Activated CD4-positive, alpha-beta T cell treated with anti-CD3 and anti-CD28 coated beads for 36 hours (primary cell): ENCODE measurements at regions not wholly inside any gene's neighbourhood (a gene's known extent, or its start where the extent isn't known, plus 50 kb on each side); places are given as distances from the start of the nearest gene placed in this dataset.
"Not testable (repeated sequence)": the region's sequence is repeated elsewhere in the genome, so short reads cannot be mapped to it uniquely, and the experiment has no call there.

Experiments used
- ATAC-seq: fragments of 200-7000 bp; cut with Tn5 transposase; one replicate; pipeline ENCODE4 v1.10.0; 2021; ENCODE audit warnings: mild to moderate bottlenecking, moderate library complexity
- CTCF ChIA-PET: fragments of 350-600 bp; sonication (Branson Sonifier 250); formaldehyde crosslinking; loops from one replicate; lab custom pipeline; 2021; ENCODE audit warnings: antibody characterized with exemption; lab: Charles Lee
- POLR2A ChIA-PET: fragments of 350-600 bp; sonication (Branson Sonifier 250); formaldehyde crosslinking; loops from one replicate; lab custom pipeline; 2021; ENCODE audit warnings: antibody characterized with exemption, inconsistent platforms; lab: Charles Lee
- DNase-seq: peaks from one replicate; pipeline ENCODE4 v3.0.0-alpha.2; 2020
- H3K27ac Mint-ChIP-seq: one replicate; pipeline ENCODE4 v1.8.0; 2021; ENCODE audit warnings: mixed read lengths
- H3K27me3 Mint-ChIP-seq: one replicate; pipeline ENCODE4 v1.8.0; 2021; ENCODE audit warnings: mixed read lengths
- H3K36me3 Mint-ChIP-seq: one replicate; pipeline ENCODE4 v1.8.0; 2021; ENCODE audit warnings: low read depth, mixed read lengths
- H3K4me1 Mint-ChIP-seq: one replicate; pipeline ENCODE4 v1.8.0; 2021; ENCODE audit warnings: mixed read lengths
- H3K4me3 Mint-ChIP-seq: one replicate; pipeline ENCODE4 v1.8.0; 2021; ENCODE audit warnings: mild to moderate bottlenecking, moderate library complexity, mixed read lengths
- H3K9me3 Mint-ChIP-seq: one replicate; pipeline ENCODE4 v1.8.0; 2021; ENCODE audit warnings: low read depth, mixed read lengths
- intact Hi-C, 2 experiments: fragments of 100-400 bp; cut with DNase I in 1 of 2; cut with micrococcal nuclease in 1 of 2; formaldehyde crosslinking; loops; one replicate each; pipeline versions ENCODE4 v1.14.2 to v1.15.1; 2022 to 2024; cut with DNase I, micrococcal nuclease

DNA sequence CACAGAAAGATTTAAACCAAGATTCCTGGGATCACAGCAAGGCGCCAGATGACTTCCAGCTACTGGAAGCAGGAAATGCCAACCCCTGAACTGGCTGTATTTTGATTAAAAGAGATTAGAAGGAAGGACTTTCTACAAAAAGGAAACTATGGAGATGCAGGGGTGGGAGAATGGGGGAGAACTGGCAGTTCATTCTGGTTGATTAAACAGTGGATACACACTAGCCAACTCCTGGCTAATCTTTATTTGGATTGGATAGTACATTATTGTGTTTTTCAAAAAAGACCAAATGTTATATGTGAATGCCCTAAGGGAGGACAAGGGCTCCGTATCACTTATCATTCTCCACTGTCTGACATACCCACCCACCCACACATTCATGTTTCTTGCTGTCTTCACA is 93.2 kb downstream of the CDO1 start:
- ATAC-seq: no peak
- Mint-ChIP-seq H3K4me1 (no peaks in the 10 kb centered on the region), H3K36me3 (no peaks in the 10 kb centered on the region), H3K27me3 (peaks cover 24% of the 10 kb centered on the region), H3K27ac (no peak overlapping the region), H3K9me3 (no peaks in the 10 kb centered on the region), H3K4me3 (no peak overlapping the region)
- CTCF ChIA-PET: no interaction called here
- no peak for DNase-seq
- intact Hi-C loops: no loop called here
- POLR2A ChIA-PET: no interaction called here

DNA sequence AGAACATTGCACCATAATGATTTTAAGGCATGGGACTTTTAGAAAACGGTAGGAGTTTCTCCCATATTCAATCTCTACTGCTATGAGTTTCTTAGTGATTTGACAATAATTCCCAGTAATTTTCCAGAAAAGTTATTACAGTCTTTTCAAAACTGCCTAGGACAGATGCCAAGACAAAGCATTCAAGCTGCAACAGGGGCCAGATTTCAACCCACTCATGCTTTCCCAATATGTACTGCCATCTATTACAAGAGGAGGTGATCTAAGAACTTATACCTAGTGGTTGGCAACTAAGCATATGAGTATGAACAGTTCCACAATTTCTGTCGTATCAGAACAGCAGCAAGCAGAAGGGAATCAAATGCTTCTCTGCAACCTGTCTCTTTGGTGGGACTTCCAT is 95.1 kb upstream of the TMED7 start:
- Mint-ChIP-seq H3K4me3 (no peak overlapping the region), H3K36me3 (no peaks in the 10 kb centered on the region), H3K27me3 (peaks cover 28% of the 10 kb centered on the region), H3K4me1 (no peaks in the 10 kb centered on the region), H3K9me3 (no peaks in the 10 kb centered on the region), H3K27ac (no peak overlapping the region)
- ATAC-seq (no peak), DNase-seq (no peak)
- ChIA-PET POLR2A (interaction anchor here (0.6 kb wide), 1 partner anchor 20 kb away, joined by 3 read pairs; no protein-coding TSS in a partner anchor), CTCF (no interaction called here)
- intact Hi-C loops: no loop called here

DNA sequence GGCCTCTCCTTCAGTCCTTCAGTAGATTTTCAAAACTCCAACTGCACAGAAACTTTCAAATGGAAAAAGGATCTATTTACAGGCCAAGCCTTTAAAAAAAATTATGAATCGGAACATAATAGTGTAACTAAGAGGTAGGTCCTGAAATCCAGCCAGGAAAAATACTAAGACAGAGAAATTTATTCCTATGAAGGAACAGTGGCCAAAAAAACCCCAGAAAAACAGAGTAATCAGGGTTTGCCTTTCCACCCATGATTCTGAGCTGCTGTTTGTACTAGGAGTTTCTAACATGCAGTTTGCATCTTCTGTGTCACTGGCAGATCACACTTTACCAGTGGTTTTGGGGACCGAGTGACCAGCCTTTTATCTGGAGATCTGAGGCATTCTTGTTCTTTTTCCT is 93.1 kb upstream of the TMED7 start:
- Mint-ChIP-seq H3K27ac (no peak overlapping the region), H3K27me3 (peaks cover 23% of the 10 kb centered on the region), H3K4me1 (no peaks in the 10 kb centered on the region), H3K4me3 (no peak overlapping the region), H3K9me3 (no peaks in the 10 kb centered on the region), H3K36me3 (no peaks in the 10 kb centered on the region)
- DNase-seq: no peak
- intact Hi-C loops: no loop called here
- POLR2A ChIA-PET: interaction anchor here (0.7 kb wide), 1 partner anchor 298 kb away, joined by 12 read pairs; no protein-coding TSS in a partner anchor
- CTCF ChIA-PET: no interaction called here
- ATAC-seq: no peak

DNA sequence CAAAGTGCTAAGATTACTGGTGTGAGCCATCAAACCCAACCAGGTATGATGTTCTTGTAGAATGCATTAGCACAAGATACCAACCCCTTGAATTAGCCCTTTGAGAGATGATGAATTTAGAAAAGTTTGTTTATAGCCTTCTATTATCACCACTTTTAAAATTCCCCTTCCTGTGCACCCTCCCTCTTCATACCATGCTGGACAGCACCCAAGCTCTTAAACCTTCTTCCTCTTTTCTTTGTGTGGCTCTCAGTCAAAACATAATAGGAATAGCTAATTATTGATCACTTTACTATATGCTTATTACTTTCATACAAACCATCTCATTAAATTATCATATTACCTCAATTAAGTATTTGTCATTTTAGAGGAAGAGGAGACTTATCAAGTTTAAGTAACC is 87.6 kb upstream of the TMED7 start:
- Mint-ChIP-seq H3K4me1 (no peaks in the 10 kb centered on the region), H3K27ac (no peak overlapping the region), H3K36me3 (no peaks in the 10 kb centered on the region), H3K27me3 (peaks cover 31% of the 10 kb centered on the region), H3K9me3 (peaks cover 8% of the 10 kb centered on the region), H3K4me3 (no peak overlapping the region)
- CTCF ChIA-PET: interaction anchor here (0.6 kb wide), 1 partner anchor 246 kb away, joined by 3 read pairs; no protein-coding TSS in a partner anchor
- ATAC-seq: no peak
- POLR2A ChIA-PET: no interaction called here
- intact Hi-C loops: no loop called here
- DNase-seq: no peak

DNA sequence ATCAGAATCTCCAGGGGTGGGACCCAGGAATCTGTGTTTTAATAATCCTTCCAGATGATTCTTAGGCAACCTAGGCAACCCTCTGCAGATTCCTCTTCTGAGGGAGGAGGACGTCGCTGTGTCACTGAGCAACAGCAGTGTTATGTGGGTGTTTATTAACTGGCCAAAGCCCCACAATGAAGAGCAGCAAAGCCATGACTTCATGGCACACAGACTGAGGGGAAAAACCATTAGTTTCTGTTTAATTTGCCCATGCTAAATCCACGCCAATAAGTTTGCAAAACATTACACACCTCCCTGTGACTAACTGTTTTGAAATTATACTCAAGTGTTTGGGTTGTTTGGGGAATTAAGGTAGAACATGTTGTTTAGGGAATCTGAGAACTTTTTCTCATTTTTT is 83.7 kb upstream of the TMED7 start:
- Mint-ChIP-seq H3K9me3 (peaks cover 8% of the 10 kb centered on the region), H3K4me3 (no peak overlapping the region), H3K27ac (no peak overlapping the region), H3K4me1 (no peaks in the 10 kb centered on the region), H3K36me3 (no peaks in the 10 kb centered on the region), H3K27me3 (peaks cover 26% of the 10 kb centered on the region)
- ATAC-seq (no peak), DNase-seq (no peak)
- ChIA-PET CTCF (no interaction called here), POLR2A (no interaction called here)
- intact Hi-C loops: no loop called here

DNA sequence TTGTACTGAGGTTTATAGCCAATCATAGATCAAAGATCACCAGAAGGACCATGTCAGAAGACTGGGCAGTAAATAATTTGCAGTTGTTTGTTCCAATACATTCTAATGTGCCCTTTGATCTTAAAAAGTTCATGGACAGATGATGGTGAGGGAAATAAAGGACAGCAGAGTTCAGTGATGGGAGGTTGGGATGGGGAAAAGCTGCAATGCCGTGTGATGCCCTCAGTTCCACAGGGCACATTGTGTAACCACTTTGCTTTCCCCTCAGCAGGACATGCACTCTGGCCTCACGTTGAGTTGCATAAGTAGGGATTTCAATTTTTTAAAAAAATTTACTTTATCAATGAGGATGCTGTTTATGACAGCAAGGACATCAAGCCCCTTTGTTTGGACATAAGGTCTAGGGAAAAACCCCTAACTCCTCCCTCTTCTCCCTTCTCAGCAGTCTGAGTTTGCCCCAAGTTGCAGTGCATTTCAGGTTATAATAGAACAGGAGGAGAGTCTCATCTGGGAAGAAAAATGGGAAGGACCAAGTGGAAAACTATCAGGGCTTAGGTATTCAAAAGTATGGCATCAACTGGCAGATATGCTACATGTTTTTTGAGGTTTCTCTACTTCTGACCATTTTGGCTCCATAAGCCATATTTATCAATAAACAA is 83.1 kb upstream of the TMED7 start:
- intact Hi-C loops: no loop called here
- ATAC-seq: no peak
- no peak overlapping the region for H3K4me3 Mint-ChIP-seq
- H3K27me3 Mint-ChIP-seq: peaks cover 25% of the 10 kb centered on the region
- ChIA-PET POLR2A (no interaction called here), CTCF (no interaction called here)
- no peaks in the 10 kb centered on the region for H3K4me1 Mint-ChIP-seq
- no peak for DNase-seq
- no peaks in the 10 kb centered on the region for H3K36me3 Mint-ChIP-seq
- no peak overlapping the region for H3K27ac Mint-ChIP-seq
- H3K9me3 Mint-ChIP-seq: peaks cover 8% of the 10 kb centered on the region

DNA sequence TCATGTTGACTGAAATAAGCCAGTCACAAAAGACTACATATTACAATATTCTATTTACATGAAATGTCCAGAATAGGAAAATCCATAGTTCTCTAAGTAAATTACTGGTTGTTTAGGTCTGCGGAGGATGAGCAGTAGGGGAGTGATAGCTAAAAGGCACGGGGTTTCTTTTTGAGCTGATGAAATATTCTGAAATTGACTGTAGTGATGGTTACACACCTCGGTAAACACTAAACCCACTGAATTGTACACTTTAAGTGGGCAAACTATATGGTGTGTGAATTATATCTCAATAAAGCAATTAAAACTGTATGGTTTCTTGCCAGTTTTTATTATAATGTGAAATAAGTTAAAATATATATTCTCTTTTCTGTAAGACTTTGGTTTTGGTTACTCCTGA is 77.7 kb upstream of the TMED7 start:
- H3K4me1 Mint-ChIP-seq: no peaks in the 10 kb centered on the region
- peaks cover 12% of the 10 kb centered on the region for H3K27me3 Mint-ChIP-seq
- no peak overlapping the region for H3K27ac Mint-ChIP-seq

DNA sequence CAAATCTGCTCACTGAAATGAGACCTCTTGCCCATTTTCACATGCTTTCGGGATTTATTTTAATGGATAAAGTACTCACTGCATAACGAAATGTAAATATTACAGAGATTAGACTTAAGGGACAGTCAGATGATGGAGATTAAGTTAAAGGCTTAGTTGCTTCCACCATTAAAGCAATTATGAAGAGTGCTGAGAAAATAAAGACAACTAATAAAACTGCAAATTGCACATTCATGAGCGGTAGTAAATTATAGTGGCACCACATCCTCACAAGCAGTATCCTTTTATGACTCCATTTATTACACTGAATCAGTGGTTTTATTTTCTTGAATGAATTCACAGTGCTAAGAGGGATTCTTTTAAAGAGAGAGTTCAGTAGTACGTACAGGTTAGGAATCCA is 76.2 kb upstream of the TMED7 start:
- intact Hi-C loops: no loop called here
- Mint-ChIP-seq H3K4me1 (no peaks in the 10 kb centered on the region), H3K27ac (no peak overlapping the region), H3K27me3 (peaks cover 11% of the 10 kb centered on the region), H3K9me3 (no peaks in the 10 kb centered on the region), H3K36me3 (no peaks in the 10 kb centered on the region), H3K4me3 (no peak overlapping the region)
- POLR2A ChIA-PET: no interaction called here
- ATAC-seq (no peak), DNase-seq (no peak)
- CTCF ChIA-PET: no interaction called here

More for the DNA sequence above, 77.7 kb upstream of the TMED7 start:
- ChIA-PET POLR2A (no interaction called here), CTCF (no interaction called here)
- ATAC-seq (no peak), DNase-seq (no peak)
- intact Hi-C loops: no loop called here
- Mint-ChIP-seq H3K36me3 (no peaks in the 10 kb centered on the region), H3K4me3 (no peak overlapping the region), H3K9me3 (no peaks in the 10 kb centered on the region)

DNA sequence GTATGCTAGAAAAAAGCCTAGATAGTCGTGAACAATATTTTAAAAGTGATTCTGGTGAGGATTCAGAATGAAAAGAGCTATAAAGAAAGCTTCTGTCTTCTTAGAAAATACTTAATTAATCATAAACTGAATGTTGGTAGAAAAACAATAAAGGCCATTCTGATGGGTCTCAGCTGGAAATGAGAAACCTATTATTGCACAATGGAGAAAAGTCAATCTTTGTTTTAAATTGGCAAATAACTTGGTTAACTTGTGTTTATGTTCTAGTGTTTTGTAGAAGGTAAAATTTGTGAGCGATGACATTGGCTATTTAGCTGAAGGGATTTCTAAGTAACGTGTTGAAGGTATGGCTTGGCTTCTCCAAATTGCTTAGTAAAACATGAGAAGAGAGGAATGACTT is 74.1 kb upstream of the TMED7 start:
- Mint-ChIP-seq H3K36me3 (no peaks in the 10 kb centered on the region), H3K27ac (no peak overlapping the region), H3K4me1 (no peaks in the 10 kb centered on the region), H3K4me3 (no peak overlapping the region), H3K9me3 (no peaks in the 10 kb centered on the region), H3K27me3 (peaks cover 11% of the 10 kb centered on the region)
- intact Hi-C loops: no loop called here
- DNase-seq (no peak), ATAC-seq (no peak)
- ChIA-PET POLR2A (no interaction called here), CTCF (no interaction called here)

DNA sequence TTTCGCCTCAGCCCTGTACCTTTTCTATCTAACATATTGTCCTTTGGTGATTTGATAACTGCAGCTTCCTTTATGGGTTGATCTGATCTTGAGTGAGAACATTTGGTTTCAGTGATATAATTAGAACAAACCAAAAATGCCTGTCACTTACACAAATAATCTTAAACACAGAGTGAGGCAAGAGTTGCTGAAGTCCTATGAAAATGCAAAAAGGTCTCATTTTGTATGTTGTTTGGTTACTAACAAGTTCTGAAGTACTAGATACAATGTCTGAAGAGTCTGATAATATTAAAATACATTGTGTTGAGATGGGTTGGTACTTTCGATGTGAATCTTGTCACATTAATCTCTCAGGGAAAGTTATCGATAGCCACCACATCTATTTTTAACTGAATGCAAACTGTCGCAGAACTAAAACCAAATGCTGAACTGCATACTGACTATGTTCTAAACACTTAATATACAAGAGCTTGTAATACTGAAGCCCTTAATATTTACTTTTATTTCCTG is 70.4 kb upstream of the TMED7 start:
- ChIA-PET CTCF (no interaction called here), POLR2A (no interaction called here)
- no peak overlapping the region for H3K4me3 Mint-ChIP-seq
- intact Hi-C loops: no loop called here
- no peaks in the 10 kb centered on the region for H3K36me3 Mint-ChIP-seq
- no peaks in the 10 kb centered on the region for H3K4me1 Mint-ChIP-seq
- DNase-seq: no peak
- no peak for ATAC-seq
- peaks cover 12% of the 10 kb centered on the region for H3K27me3 Mint-ChIP-seq
- no peak overlapping the region for H3K27ac Mint-ChIP-seq
- H3K9me3 Mint-ChIP-seq: no peaks in the 10 kb centered on the region

DNA sequence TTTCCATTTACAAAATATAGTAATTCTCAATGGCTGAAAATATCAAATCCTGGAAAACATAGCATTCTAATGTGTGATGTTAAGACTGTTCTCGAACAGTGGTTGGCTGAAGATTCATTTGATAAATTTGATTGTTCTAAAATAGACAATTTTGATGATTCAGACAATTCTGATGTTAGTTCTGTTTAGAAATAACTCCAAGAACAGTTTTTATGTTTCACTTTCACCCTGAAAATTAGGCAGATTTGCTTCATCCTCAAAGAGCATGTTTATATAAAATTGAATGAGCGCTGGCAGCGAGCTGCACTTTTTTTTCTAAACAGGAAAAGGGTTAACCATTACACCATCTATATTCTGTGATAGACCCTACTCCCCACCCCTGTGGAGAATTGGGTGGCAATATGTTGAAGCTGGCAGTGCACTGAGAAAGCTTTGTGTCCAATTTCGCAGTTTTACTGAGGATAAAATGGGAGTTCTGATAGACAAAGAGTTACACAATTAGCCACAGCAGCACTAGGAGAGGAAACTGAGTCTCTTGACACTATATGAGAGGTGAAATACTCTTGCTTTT is 69.6 kb upstream of the TMED7 start:
- CTCF ChIA-PET: no interaction called here
- intact Hi-C loops: no loop called here
- Mint-ChIP-seq H3K27ac (no peak overlapping the region), H3K9me3 (no peaks in the 10 kb centered on the region), H3K27me3 (peaks cover 10% of the 10 kb centered on the region), H3K4me3 (no peak overlapping the region), H3K36me3 (no peaks in the 10 kb centered on the region), H3K4me1 (no peaks in the 10 kb centered on the region)
- DNase-seq (no peak), ATAC-seq (no peak)
- POLR2A ChIA-PET: no interaction called here

DNA sequence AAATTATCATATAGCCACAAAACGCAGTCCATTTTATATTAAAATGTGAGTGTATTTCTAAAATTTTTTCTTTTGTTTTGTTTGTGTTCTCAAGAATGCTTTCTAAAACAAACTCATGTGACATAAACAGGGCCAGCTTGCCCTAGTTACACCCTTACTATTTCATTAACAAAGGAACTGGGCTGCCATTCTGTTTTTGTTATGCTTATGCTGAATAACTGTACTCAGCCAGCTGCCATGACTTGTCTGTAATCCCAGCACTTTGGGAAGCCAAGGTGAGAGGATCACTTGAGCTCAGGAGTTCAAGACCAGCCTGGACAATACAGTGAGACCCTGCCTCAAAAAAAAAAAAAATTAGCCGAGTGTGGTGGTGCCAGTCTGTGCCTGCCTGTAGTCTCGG is 66.0 kb upstream of the TMED7 start:
- H3K36me3 Mint-ChIP-seq, CTCF ChIA-PET, H3K9me3 Mint-ChIP-seq, DNase-seq, H3K4me3 Mint-ChIP-seq, intact Hi-C loops, POLR2A ChIA-PET, ATAC-seq, H3K27ac Mint-ChIP-seq, H3K4me1 Mint-ChIP-seq: not testable (repeated sequence)
- peaks cover 22% of the 10 kb centered on the region for H3K27me3 Mint-ChIP-seq
